GM23338 (cell line): ENCODE measurements at regions not wholly inside any gene's neighbourhood (a gene's known extent, or its start where the extent isn't known, plus 50 kb on each side); places are given as distances from the start of the nearest gene placed in this dataset.

Experiments
- ATAC-seq: fragments of 200-7000 bp; cut with Tn5 transposase; 3 replicates; pipeline ENCODE4 v1.9.1; 2020
- DNase-seq: peaks from one replicate; pipeline ENCODE4 v3.0.0-alpha.2; 2015; ENCODE audit warnings: low spot score
- H2AFZ ChIP-seq: fragments of 200-600 bp; sonication (generic); 2 replicates; pipeline ENCODE4 v1.8.0; 2016; ENCODE audit warnings: antibody characterized with exemption, mild to moderate bottlenecking, moderate library complexity
- H3F3A ChIP-seq: fragments of 200-600 bp; sonication (generic); replicated peaks from 2 replicates; pipeline ENCODE4 v1.8.0; 2017; ENCODE audit warnings: antibody characterized with exemption, mixed run types, low read depth
- H3K27ac ChIP-seq: fragments of 200-600 bp; sonication (generic); 2 replicates; pipeline ENCODE4 v1.6.1; 2016; ENCODE audit warnings: low read depth
- H3K27me3 ChIP-seq: fragments of 200-600 bp; sonication (generic); 2 replicates; pipeline ENCODE4 v1.8.0; 2016; ENCODE audit warnings: mild to moderate bottlenecking, mixed run types, moderate library complexity; ENCODE audit not compliant: insufficient read depth
- H3K36me3 ChIP-seq: fragments of 200-600 bp; sonication (generic); 2 replicates; pipeline ENCODE4 v1.8.0; 2016; ENCODE audit warnings: mild to moderate bottlenecking; ENCODE audit not compliant: insufficient read depth
- H3K4me1 ChIP-seq: fragments of 200-600 bp; sonication (generic); 2 replicates; pipeline ENCODE4 v1.8.0; 2016; ENCODE audit warnings: mild to moderate bottlenecking, moderate library complexity; ENCODE audit not compliant: insufficient read depth
- H3K4me2 ChIP-seq: fragments of 200-600 bp; sonication (generic); 2 replicates; pipeline ENCODE4 v1.7.1; 2017; ENCODE audit warnings: mixed run types
- H3K4me3 ChIP-seq: fragments of 200-600 bp; sonication (generic); 2 replicates; pipeline ENCODE4 v1.6.1; 2016; ENCODE audit warnings: mixed run types
- H3K79me2 ChIP-seq: fragments of 200-600 bp; sonication (generic); replicated peaks from 2 replicates; pipeline ENCODE4 v1.8.0; 2017; ENCODE audit warnings: mild to moderate bottlenecking; ENCODE audit not compliant: insufficient read depth
- H3K9me2 ChIP-seq: fragments of 200-600 bp; sonication (generic); 2 replicates; pipeline ENCODE4 v1.8.0; 2017; ENCODE audit not compliant: insufficient read depth
- H4K20me1 ChIP-seq: fragments of 200-600 bp; sonication (generic); replicated peaks from 2 replicates; pipeline ENCODE4 v1.8.0; 2017; ENCODE audit warnings: mild to moderate bottlenecking; ENCODE audit not compliant: insufficient read depth
- H3K27ac Mint-ChIP-seq: 2 replicates; pipeline ENCODE4 v1.8.0; 2020; ENCODE audit warnings: inconsistent platforms, mild to moderate bottlenecking, moderate library complexity, mixed read lengths
- H3K27me3 Mint-ChIP-seq: 3 replicates; pipeline ENCODE4 v1.8.0; 2022; ENCODE audit warnings: low read depth, mild to moderate bottlenecking, moderate library complexity, mixed read lengths, inconsistent platforms; ENCODE audit not compliant: insufficient read depth, poor library complexity
- H3K36me3 Mint-ChIP-seq: 3 replicates; pipeline ENCODE4 v1.8.0; 2021; ENCODE audit warnings: low read depth, mild to moderate bottlenecking, inconsistent platforms, moderate library complexity, mixed read lengths
- H3K4me1 Mint-ChIP-seq: 3 replicates; pipeline ENCODE4 v1.8.0; 2020; ENCODE audit warnings: mild to moderate bottlenecking, inconsistent platforms, mixed read lengths
- H3K4me3 Mint-ChIP-seq: 3 replicates; pipeline ENCODE4 v1.8.0; 2021; ENCODE audit warnings: moderate library complexity, mild to moderate bottlenecking, inconsistent platforms, mixed read lengths
- H3K9me3 Mint-ChIP-seq: 3 replicates; pipeline ENCODE4 v1.8.0; 2020; ENCODE audit warnings: moderate library complexity, mild to moderate bottlenecking, inconsistent platforms, mixed read lengths
- CREB1 ChIP-seq: fragments of 250-450 bp; sonication (Bioruptor Pico); IDR thresholded peaks from 2 replicates; pipeline ENCODE4 v1.5.0; 2020; ENCODE audit warnings: low read depth, mild to moderate bottlenecking, moderate library complexity
- ETS1 ChIP-seq: IDR thresholded peaks from 2 replicates; pipeline ENCODE4 v1.6.1; 2016; ENCODE audit warnings: antibody characterized with exemption
- EZH2 ChIP-seq: fragments of 200-600 bp; sonication (generic); IDR thresholded peaks from one replicate; pipeline ENCODE4 v1.8.0; 2017; ENCODE audit warnings: antibody characterized with exemption, mild to moderate bottlenecking, low read depth; ENCODE audit not compliant: unreplicated experiment
- JUNB ChIP-seq: IDR thresholded peaks from one replicate; pipeline ENCODE4 v1.6.1; 2016; ENCODE audit warnings: antibody characterized with exemption; ENCODE audit not compliant: unreplicated experiment
- POLR2AphosphoS5 ChIP-seq: IDR thresholded peaks from 2 replicates; pipeline ENCODE4 v1.6.1; 2016; ENCODE audit warnings: antibody characterized with exemption, low read depth
- REST ChIP-seq: IDR thresholded peaks from one replicate; pipeline ENCODE4 v1.6.1; 2018; ENCODE audit warnings: antibody characterized with exemption; ENCODE audit not compliant: unreplicated experiment
- STAT1 ChIP-seq: IDR thresholded peaks from one replicate; pipeline ENCODE4 v1.6.1; 2016; ENCODE audit warnings: antibody characterized with exemption; ENCODE audit not compliant: unreplicated experiment
- ZNF114 ChIP-seq: fragments of 250-450 bp; sonication (Bioruptor Pico); IDR thresholded peaks from 2 replicates; pipeline ENCODE4 v1.5.0; 2020; ENCODE audit warnings: mild to moderate bottlenecking, moderate library complexity
- ZNF462 ChIP-seq: fragments of 250-450 bp; sonication (Bioruptor Pico); IDR thresholded peaks from 2 replicates; pipeline ENCODE4 v1.5.0; 2020; ENCODE audit warnings: mild to moderate bottlenecking, moderate library complexity

- peaks cover 54% of the 10 kb centered on the region for H3K27me3 Mint-ChIP-seq
- H3K4me1 ChIP-seq: peaks cover 15% of the 10 kb centered on the region
- ATAC-seq: no peak
These were observed 255.6 kb upstream of the SDK2 start for GRCh38 chr17:73899839-73900238.

GRCh38 chr17:73900516-73900915, 256.3 kb upstream of the SDK2 start:
- H3K4me1 Mint-ChIP-seq: peaks cover 14% of the 10 kb centered on the region
- no peak for DNase-seq
- Histone ChIP-seq H3K4me1 (peaks cover 15% of the 10 kb centered on the region), H3K27me3 (peaks cover 92% of the 10 kb centered on the region), H3K27ac (no peak overlapping the region), H3K4me3 (no peak overlapping the region), H4K20me1 (no peaks in the 10 kb centered on the region; the same call in 1 of the 2 replicates), H3F3A (peaks cover 4% of the 10 kb centered on the region; the same call in 1 of the 2 replicates), H3K4me2 (no peak overlapping the region), H3K36me3 (no peaks in the 10 kb centered on the region), H3K9me2 (no peaks in the 10 kb centered on the region), H3K79me2 (no peaks in the 10 kb centered on the region), H2AFZ (no peak overlapping the region)
- ATAC-seq: no peak
- peaks cover 57% of the 10 kb centered on the region for H3K27me3 Mint-ChIP-seq
- H3K9me3 Mint-ChIP-seq: no peaks in the 10 kb centered on the region; the same call in 2 of the 3 replicates
- H3K4me3 Mint-ChIP-seq: no peak overlapping the region
- H3K36me3 Mint-ChIP-seq: no peaks in the 10 kb centered on the region
- no peak overlapping the region for H3K27ac Mint-ChIP-seq
- TF ChIP-seq REST: no peak
- TF ChIP-seq ETS1: no peak
- no peak for TF ChIP-seq ZNF462 (CRISPR knock-in tag)
- no peak for TF ChIP-seq STAT1
- TF ChIP-seq EZH2: no peak
- TF ChIP-seq ZNF114: no peak
- TF ChIP-seq JUNB: no peak

More at GRCh38 chr17:73899839-73900238, 255.6 kb upstream of the SDK2 start:
- Histone ChIP-seq H3K27ac (no peak overlapping the region), H3K4me3 (no peak overlapping the region), H2AFZ (no peak overlapping the region), H3K27me3 (peaks cover 85% of the 10 kb centered on the region), H3K4me2 (no peak overlapping the region), H3K9me2 (no peaks in the 10 kb centered on the region), H3K36me3 (no peaks in the 10 kb centered on the region), H4K20me1 (no peaks in the 10 kb centered on the region; the same call in 1 of the 2 replicates), H3K79me2 (no peaks in the 10 kb centered on the region), H3F3A (peaks cover 4% of the 10 kb centered on the region; the same call in 1 of the 2 replicates)
- Mint-ChIP-seq H3K4me1 (peaks cover 14% of the 10 kb centered on the region), H3K27ac (no peak overlapping the region), H3K4me3 (no peak overlapping the region), H3K9me3 (no peaks in the 10 kb centered on the region), H3K36me3 (no peaks in the 10 kb centered on the region)
- TF ChIP-seq POLR2AphosphoS5 (no peak), ETS1 (no peak), CREB1 (CRISPR knock-in tag) (no peak), ZNF114 (no peak), STAT1 (no peak)
- no peak for DNase-seq
